Bronchial epithelial cell (primary cell): ENCODE measurements at regions not wholly inside any gene's neighbourhood (a gene's known extent, or its start where the extent isn't known, plus 50 kb on each side); places are given as distances from the start of the nearest gene placed in this dataset.

Experiments
- DNase-seq: peaks from one replicate; pipeline ENCODE4 v3.0.0-alpha.2; 2010; ENCODE audit warnings: low read depth
- FAIRE-seq: peaks from 2 replicates; lab custom pipeline; 2011; peaks lifted over from hg19 to GRCh38; lab: Jason Lieb, UNC
- H3K27me3 ChIP-seq: 2 replicates; pipeline ENCODE4 v1.5.1; 2011; ENCODE audit warnings: low read length; ENCODE audit not compliant: control insufficient read depth, insufficient read depth
- H3K36me3 ChIP-seq: 2 replicates; pipeline ENCODE4 v1.5.1; 2011; ENCODE audit warnings: low read length; ENCODE audit not compliant: control insufficient read depth, insufficient read depth
- H3K4me3 ChIP-seq: 2 replicates; pipeline ENCODE4 v1.5.1; 2011; ENCODE audit warnings: mild to moderate bottlenecking, low read depth, low read length, control low read depth
- CTCF ChIP-seq: IDR thresholded peaks from 2 replicates; pipeline ENCODE4 v1.5.1; 2011; ENCODE audit warnings: mild to moderate bottlenecking, moderate library complexity, low read length, control low read depth, inconsistent platforms; ENCODE audit not compliant: insufficient read depth, severe bottlenecking

- FAIRE-seq = no peak
Measured at GRCh38 chr20:41848180-41848579, 230.0 kb upstream of the CHD6 start.

GRCh38 chr20:41837669-41838224 is 219.6 kb upstream of the CHD6 start:
- TF ChIP-seq CTCF = no peak
- Histone ChIP-seq H3K36me3 (no peaks in the 10 kb centered on the region), H3K27me3 (no peaks in the 10 kb centered on the region), H3K4me3 (no peak overlapping the region)
- DNase-seq = no peak
- no peak for FAIRE-seq

More at GRCh38 chr20:41848180-41848579, 230.0 kb upstream of the CHD6 start:
- no peak for TF ChIP-seq CTCF
- DNase-seq = no peak
- H3K27me3 ChIP-seq = no peaks in the 10 kb centered on the region
- no peak overlapping the region for H3K4me3 ChIP-seq
- H3K36me3 ChIP-seq = no peaks in the 10 kb centered on the region

- H3K36me3 ChIP-seq = no peaks in the 10 kb centered on the region
- no peak for TF ChIP-seq CTCF
- H3K27me3 ChIP-seq = no peaks in the 10 kb centered on the region
- no peak overlapping the region for H3K4me3 ChIP-seq
- no peak for DNase-seq
- no peak for FAIRE-seq
Measured at GRCh38 chr20:41833739-41834138, 215.6 kb upstream of the CHD6 start.

GRCh38 chr20:41830702-41831101 is 212.5 kb upstream of the CHD6 start:
- Histone ChIP-seq H3K4me3 (no peak overlapping the region), H3K27me3 (no peaks in the 10 kb centered on the region), H3K36me3 (no peaks in the 10 kb centered on the region)
- FAIRE-seq (no peak), DNase-seq (no peak)
- TF ChIP-seq CTCF = no peak

DNA sequence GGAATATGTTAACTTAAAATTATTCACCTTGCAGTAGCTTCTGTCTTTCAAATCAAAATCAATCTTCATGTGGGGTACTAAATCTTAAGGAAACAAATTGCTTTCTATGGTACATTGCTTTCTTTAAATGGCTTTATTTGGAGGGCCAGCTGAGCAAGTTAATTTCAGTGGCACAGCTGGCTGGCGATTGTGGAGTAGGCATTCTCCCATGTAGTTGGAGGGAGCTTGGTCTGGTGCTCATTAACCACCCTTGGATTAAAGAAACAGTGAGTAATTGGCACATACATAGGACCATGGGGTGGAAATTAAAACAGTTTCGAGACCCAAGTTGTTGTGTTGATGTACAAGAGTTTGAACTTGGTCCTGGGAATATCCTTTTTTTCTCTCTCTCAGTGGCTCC is 201.3 kb upstream of the CHD6 start:
- H3K36me3 ChIP-seq = no peaks in the 10 kb centered on the region
- TF ChIP-seq CTCF = no peak
- FAIRE-seq = no peak
- DNase-seq = no peak
- H3K4me3 ChIP-seq = no peak overlapping the region
- H3K27me3 ChIP-seq = no peaks in the 10 kb centered on the region

- DNase-seq = no peak
- no peak for TF ChIP-seq CTCF
- Histone ChIP-seq H3K36me3 (no peaks in the 10 kb centered on the region), H3K27me3 (no peaks in the 10 kb centered on the region), H3K4me3 (no peak overlapping the region)
- no peak for FAIRE-seq
Measured at GRCh38 chr20:41818991-41819390, 200.8 kb upstream of the CHD6 start.
